ENCODE measurements at regions not wholly inside any gene's neighbourhood (a gene's known extent, or its start where the extent isn't known, plus 50 kb on each side); places are given as distances from the start of the nearest gene placed in this dataset.
A peak's percentile ranks its signal among the peaks of the same experiment; 100 is the strongest.

- no peak for DNase-seq
Measured at GRCh38 chr12:94813314-94813713, 163.0 kb upstream of the TMCC3 start.

DNA sequence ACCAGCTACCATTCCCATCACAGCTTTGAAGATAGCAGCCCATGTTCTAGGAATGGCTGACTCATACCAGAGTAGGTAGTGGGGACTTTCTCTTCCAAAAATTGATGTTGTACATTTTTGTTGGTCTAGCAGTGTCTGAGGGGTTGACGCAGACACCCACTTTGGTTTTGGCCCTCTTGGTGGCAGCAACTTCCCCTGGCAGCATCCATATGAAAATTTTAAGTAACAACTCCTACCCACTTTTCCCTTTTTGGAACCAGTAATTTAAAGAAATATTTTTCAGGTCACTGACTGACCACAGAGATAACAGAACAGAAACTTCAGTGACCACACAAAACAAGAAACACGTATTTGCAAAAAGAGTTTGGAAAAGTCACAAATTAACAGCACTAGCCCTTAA lies 162.0 kb upstream of the TMCC3 start:
- DNase-seq: no peak

DNA sequence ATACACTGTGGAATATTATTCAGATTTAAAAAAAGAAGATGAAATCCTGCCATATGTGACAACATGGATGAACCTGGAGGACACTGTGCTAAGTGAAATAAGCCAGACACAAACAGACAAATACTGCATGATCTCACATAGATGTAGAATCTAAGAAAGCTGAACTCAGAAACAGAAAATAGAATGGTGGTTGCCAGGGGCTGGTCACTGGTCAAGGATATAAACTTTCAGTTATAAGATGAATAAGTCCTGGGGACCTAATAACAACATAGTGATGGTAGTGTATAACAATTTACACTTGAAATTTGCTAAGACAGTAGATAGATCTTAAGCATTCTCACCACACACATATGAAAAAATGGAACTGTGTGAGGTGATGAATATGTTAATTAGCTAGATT lies 161.3 kb upstream of the TMCC3 start:
- DNase-seq: no peak

- DNase-seq: no peak
Measured at GRCh38 chr12:94807951-94808350, 157.6 kb upstream of the TMCC3 start.

DNA sequence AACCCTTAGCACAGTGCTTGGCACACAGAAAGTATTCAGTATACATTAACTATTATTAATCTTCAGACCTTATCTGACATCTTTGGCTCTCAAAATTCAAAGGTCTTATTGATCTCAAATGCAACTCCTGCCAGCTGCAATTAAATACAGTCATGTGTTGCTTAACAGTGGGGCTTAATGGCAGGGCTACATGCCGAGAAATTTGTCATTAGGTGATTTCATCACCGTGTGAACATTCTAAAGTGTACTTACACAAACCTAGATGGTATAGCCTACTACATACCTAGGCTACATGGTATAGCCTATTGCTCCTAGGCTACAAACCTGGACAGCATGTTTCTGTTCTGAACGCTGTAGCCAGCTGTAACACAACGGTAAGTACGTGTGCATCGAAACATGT lies 156.3 kb upstream of the TMCC3 start:
- no peak for DNase-seq

DNA sequence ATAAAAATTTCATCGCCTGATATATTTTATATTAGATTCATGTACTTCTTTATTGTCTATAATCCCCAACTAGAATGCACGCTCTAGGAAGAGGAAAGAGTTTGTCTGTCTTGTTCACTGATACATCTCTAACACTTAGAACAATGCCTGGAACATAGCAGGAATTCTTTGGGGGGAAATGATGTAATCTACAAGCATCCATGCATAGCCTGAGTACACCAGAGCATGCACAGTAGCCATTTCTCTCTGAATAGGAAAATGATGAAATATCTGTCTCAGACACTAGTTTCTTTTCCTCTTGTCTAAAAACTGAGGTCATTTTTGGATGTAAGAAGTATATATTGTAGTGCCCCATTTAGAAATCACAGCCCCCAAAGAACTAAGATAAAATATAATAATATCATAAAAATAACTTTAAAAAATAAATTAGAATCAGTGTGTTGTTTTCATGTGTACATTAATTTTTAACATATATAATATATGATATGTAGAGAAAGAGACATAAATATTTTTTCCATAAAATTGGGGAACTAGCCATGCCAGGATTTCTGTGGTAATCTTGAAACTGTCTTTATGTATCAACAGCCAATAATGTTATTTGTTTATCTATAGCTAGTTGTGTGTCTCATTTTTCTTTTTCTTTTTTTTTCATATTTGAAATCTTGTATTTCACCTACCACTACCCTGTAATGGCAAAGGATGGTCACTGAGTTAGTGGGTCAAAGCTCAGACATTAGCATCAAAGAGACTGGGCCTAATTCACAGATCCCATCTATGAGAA lies 155.6 kb upstream of the TMCC3 start:
- no peak for DNase-seq

DNA sequence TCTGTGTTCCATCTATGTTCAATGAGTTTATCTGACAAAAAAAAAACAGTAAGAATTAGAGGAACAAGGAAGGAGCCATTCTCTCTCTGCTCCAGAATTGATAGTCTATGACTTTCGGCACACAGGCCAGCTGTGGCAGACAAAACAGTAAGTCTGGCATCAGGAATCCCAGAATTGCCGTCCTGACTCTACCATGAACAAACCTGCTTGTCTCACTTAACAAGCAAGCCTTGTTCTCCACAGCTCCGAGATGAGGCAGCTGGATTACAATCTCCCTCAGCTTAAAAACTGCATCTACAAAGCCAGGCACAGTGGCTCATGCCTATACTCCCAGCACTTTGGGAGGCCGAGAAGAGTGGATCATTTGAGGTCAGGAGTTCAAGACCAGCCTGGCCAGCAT lies 153.6 kb upstream of the TMCC3 start:
- peak in 1 of 2 donors; percentile 13 for DNase-seq

DNA sequence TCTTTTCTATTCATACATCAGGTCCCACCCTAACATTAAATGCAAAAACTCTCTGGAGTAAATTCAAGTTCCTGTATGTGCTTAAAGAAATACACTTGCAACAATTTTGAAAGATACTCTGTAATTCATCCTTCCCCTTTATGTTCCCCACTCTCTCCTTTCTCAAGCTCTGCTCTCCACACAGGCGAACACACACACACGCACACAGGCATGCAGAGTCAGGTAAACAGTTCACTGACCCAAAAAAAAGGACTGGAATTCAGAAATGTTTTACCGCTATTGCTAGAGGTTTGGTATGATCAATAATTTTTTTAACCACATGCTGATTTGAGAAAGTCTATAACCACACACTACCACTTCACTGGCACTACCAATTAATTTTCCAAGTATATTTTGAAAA lies 152.4 kb upstream of the TMCC3 start:
- DNase-seq: no peak

DNA sequence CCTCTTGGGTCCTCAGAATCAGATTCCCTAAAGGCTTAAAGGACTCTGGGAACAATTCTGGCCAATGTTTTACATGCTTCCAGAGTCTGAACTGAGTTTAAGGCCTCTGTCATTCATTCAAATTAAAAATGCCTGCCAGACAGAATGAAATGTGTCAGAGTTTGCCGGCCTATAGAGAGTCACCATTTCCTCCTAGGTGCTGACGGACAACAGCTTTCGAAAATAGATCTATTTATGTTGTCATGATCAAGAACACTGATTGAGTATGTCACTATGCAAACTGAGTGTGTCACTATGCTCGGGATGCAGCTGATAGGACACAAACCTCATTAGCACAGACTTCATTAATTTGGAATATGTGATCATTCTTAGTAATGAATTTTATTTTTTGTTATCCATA lies 151.4 kb upstream of the TMCC3 start:
- no peak for DNase-seq

GRCh38 chr12:94799136-94799535 lies 148.8 kb upstream of the TMCC3 start:
- no peak for DNase-seq

GRCh38 chr12:94798113-94798512 lies 147.8 kb upstream of the TMCC3 start:
- DNase-seq: no peak

DNA sequence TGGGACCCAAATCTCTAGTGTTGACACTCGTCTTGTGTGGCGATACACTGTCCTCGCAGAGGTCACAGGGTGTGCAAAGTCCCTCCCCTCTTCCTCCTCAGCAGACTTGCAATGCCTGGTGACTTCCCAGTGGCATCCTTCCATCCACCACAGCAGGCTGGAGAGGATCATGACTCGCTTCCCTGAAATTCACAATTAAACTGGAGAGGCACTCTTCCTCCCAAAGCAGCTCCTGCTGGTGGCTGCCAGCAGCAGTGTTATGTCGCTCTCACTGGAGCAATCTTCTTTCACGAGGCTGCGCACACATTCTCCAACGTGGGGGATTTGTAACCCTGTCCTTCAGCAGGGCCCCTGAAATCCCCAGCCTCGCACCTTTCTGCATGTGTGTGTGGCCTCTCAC lies 145.2 kb upstream of the TMCC3 start:
- no peak for DNase-seq

DNA sequence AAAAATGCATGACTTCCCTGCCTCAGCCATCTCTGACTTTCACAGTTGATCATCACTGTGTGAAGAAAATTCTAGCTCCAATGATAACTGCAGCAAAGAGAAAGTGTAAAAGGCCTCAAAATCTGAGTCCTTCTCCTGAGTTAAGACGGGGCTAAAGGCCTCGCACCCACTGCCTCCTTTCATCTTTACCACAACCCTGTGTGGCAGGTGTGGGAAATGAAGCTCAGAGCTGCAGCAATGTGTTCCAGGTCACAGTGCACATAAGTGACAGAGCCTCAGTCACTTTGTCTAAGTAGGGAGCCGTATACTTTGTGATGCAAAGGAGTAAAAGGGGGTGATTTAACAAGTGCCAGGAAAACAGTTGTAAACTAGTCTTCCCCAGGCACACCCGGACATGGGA lies 144.7 kb upstream of the TMCC3 start:
- no peak for DNase-seq

DNA sequence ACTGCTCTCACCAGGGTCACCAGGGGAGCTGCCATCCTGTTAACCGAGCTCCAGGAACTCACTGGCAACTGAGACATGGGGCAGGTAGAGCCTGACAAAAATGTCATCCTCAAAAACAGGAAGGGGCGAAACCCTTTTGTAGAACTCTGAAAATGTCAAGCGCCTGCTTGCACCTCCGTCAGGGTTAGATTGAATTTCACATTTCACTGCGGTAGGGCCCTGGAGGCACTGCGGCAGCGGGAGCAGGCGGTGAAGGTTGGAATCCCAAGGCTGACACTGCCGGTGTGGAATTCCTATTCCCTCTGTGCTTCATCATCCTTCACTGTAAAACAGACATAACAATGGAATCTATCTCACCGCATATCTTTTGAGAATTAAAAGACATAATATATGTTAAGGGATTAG lies 142.8 kb upstream of the TMCC3 start:
- DNase-seq: no peak

- peak in 1 of 2 donors; percentile 20 for DNase-seq
Measured at GRCh38 chr12:94792693-94793092, 142.3 kb upstream of the TMCC3 start.

DNA sequence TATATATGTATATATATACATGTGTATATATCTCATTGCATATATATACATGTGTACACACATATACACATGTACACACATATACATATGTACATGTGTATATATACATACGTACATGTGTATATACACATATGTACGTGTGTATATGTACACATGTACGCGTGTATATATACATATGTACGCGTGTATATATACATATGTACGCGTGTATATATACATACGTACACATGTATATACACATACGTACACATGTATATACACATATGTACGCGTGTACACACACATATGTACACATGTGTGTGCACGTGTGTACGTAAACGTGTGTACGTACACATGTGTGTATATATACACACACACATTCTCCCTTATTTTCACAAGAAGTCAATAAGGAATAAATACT lies 141.6 kb upstream of the TMCC3 start:
- no peak for DNase-seq

DNA sequence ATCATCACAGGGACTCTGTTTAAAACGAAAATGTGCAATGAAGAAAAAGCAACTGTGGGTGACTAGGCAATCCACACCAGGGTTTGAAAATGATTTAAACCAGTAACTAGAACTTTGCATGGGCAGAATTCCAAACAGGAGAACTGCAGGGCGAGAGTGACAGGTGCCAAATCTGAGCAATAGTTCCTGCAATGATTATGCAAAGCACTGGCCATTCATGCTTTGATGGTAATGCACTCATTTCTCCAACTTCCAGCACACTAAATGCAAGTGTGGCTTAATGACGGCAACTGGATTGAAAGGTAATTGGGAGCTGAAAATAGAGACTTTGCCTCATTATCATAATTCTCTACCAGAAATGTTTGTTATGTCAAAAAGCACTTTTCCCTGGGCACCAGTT lies 140.5 kb upstream of the TMCC3 start:
- no peak for DNase-seq

DNA sequence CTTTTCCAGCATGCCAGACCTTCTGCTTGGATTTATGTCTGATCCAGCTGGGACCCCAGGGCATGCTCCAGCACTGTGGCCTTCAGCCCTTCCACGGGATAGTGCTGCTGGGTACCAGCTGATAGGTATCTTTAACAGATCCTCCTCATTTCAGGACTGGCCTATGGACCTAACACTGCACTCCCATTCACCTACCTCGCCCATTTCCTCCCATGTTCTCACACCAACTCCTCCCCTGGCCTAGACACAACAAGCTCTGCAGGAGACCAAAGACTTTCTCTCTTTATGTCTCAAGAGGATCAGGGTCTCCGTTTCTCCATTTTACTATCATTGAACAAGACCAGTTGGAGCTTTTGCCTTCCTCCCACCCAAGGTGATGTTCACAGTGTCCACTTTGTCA lies 140.0 kb upstream of the TMCC3 start:
- no peak for DNase-seq

DNA sequence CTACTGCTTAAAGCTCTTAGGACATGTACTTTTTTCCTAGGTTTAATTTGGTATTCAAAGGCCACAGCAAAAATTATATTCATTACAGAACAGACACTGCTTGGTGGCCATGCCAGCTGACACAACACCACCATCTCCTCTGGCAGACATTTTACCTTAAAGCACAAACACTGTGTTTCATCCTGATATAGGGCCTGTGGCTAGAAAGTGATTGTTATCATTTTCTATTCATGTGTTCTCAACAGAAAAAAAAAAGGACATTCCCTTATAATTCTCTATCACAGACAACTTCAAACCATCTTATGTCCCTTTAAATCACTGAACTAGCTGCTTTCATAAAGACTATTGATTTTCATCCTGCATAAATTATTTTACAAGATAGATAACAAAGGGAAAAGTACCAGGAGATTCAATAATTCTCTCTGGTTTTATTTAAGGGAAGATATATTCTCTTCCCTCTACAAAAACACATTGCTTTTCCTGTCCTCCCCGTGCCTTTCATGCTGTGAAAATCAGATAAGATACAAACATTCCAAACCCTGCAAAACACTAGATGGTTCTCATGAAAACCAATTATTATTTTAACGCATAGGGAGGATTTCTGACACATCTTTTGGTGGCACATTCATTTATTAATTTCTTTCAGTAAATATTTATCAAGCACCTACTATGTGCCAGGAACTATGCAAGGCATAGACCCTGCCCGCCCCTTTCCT lies 139.3 kb upstream of the TMCC3 start:
- DNase-seq: no peak

GRCh38 chr12:94788298-94788697 lies 137.9 kb upstream of the TMCC3 start:
- no peak for DNase-seq

GRCh38 chr12:94786906-94787305 lies 136.5 kb upstream of the TMCC3 start:
- no peak for DNase-seq

GRCh38 chr12:94783862-94784261 lies 133.5 kb upstream of the TMCC3 start:
- no peak for DNase-seq

DNA sequence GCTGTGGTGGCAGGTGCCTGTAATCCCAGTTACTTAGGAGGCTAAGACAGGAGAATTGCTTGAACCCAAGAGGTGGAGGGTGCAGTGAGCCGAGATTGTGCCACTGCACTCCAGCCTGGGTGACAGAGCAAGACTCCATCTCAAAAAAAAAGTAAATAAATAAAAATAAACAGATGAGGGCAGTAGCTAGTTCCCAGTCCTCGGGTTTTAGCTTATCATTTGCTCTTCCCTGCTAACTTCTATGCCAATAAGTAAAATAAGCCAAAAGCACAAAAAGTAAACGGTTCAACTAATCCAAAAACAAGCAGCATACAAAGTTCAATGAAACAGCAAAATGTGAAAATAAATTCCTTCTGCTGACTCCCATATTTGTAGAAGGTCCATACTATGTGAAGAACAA lies 133.0 kb upstream of the TMCC3 start:
- DNase-seq: no peak

DNA sequence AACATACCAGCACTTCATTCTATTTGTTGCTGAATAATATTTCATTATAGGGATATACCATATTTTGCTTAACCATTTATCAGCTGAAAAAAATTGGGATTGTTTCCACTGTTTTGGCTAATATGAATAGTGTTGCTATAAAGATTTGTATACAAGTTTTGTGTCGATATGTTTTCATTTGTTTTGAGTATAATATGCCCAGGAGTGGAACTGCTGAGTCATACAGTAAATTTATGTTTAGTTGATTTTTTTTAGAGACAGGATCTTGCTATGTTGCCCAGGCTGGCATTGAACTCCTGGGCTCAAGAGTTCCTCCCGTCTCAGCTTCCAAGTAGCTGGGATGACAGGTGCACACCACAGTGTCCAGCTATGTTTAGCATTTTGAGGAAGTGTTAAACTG lies 131.5 kb upstream of the TMCC3 start:
- no peak for DNase-seq

GRCh38 chr12:94779485-94779884 lies 129.1 kb upstream of the TMCC3 start:
- DNase-seq: no peak

All from hippocampal formation (tissue), 2 donors.